Mesendoderm (in vitro differentiated cells): ENCODE measurements at regions not wholly inside any gene's neighbourhood (a gene's known extent, or its start where the extent isn't known, plus 50 kb on each side); places are given as distances from the start of the nearest gene placed in this dataset.
A peak's percentile ranks its signal among the peaks of the same experiment; 100 is the strongest.

Experiments
- DNase-seq: peaks from one replicate; pipeline ENCODE4 v3.0.0; 2013
- H2AK5ac ChIP-seq: 2 replicates; pipeline ENCODE4 v1.6.1; 2013; ENCODE audit warnings: low read length, inconsistent platforms
- H2BK120ac ChIP-seq: 2 replicates; pipeline ENCODE4 v1.6.1; 2013; ENCODE audit warnings: low read depth, mild to moderate bottlenecking, low read length, moderate library complexity, mixed read lengths
- H2BK15ac ChIP-seq: replicated peaks from 2 replicates; pipeline ENCODE4 v1.6.1; 2013; ENCODE audit warnings: low read depth, mild to moderate bottlenecking, moderate library complexity
- H2BK5ac ChIP-seq: 2 replicates; pipeline ENCODE4 v1.6.1; 2013; ENCODE audit warnings: low read length, inconsistent platforms
- H3K18ac ChIP-seq: 2 replicates; pipeline ENCODE4 v1.6.1; 2013; ENCODE audit warnings: mild to moderate bottlenecking, low read length, mixed read lengths
- H3K23ac ChIP-seq: one replicate; pipeline ENCODE4 v1.6.1; 2013; ENCODE audit warnings: low read length
- H3K27ac ChIP-seq: 2 replicates; pipeline ENCODE4 v1.5.1; 2013; ENCODE audit warnings: low read depth, mild to moderate bottlenecking, inconsistent platforms, low read length, moderate library complexity
- H3K27me3 ChIP-seq: 2 replicates; pipeline ENCODE4 v1.6.1; 2013; ENCODE audit warnings: low read length, control low read depth, mild to moderate bottlenecking, inconsistent platforms; ENCODE audit not compliant: insufficient read depth, poor library complexity
- H3K36me3 ChIP-seq: 2 replicates; pipeline ENCODE4 v1.6.1; 2013; ENCODE audit warnings: low read length, inconsistent platforms; ENCODE audit not compliant: control insufficient read depth, insufficient read depth
- H3K4ac ChIP-seq: one replicate; pipeline ENCODE4 v1.6.1; 2013; ENCODE audit warnings: low read depth, mild to moderate bottlenecking, low read length, moderate library complexity
- H3K4me1 ChIP-seq: 2 replicates; pipeline ENCODE4 v1.6.1; 2013; ENCODE audit warnings: low read depth, low read length, inconsistent platforms; ENCODE audit not compliant: control insufficient read depth
- H3K4me2 ChIP-seq: 2 replicates; pipeline ENCODE4 v1.6.1; 2013; ENCODE audit warnings: low read length
- H3K4me3 ChIP-seq: 2 replicates; pipeline ENCODE4 v1.5.1; 2013; ENCODE audit warnings: mild to moderate bottlenecking, low read length
- H3K56ac ChIP-seq: one replicate; pipeline ENCODE4 v1.6.1; 2013; ENCODE audit warnings: low read length
- H3K79me1 ChIP-seq: 2 replicates; pipeline ENCODE4 v1.6.1; 2013; ENCODE audit warnings: low read length, inconsistent platforms
- H3K79me2 ChIP-seq: 2 replicates; pipeline ENCODE4 v1.6.1; 2013; ENCODE audit warnings: mild to moderate bottlenecking, low read length; ENCODE audit not compliant: control insufficient read depth, insufficient read depth
- H3K9ac ChIP-seq: 2 replicates; pipeline ENCODE4 v1.6.1; 2013; ENCODE audit warnings: low read length, inconsistent platforms
- H4K5ac ChIP-seq: one replicate; pipeline ENCODE4 v1.6.1; 2013; ENCODE audit warnings: low read length
- H4K8ac ChIP-seq: one replicate; pipeline ENCODE4 v1.6.1; 2013; ENCODE audit warnings: low read depth, mild to moderate bottlenecking, control low read depth, low read length, moderate library complexity
- WGBS: extraction: QIAGEN DNeasy Blood & Tissue Kit; methylation state at CpG from one replicate; pipeline ENCODE4 v1.1.7; 2013; ENCODE audit warnings: low lambda C conversion rate, missing lambda C conversion rate; ENCODE audit not compliant: insufficient coverage; ENCODE audit errors: extremely low coverage; 5-methylcytosine and 5-hydroxymethylcytosine counted together

DNA sequence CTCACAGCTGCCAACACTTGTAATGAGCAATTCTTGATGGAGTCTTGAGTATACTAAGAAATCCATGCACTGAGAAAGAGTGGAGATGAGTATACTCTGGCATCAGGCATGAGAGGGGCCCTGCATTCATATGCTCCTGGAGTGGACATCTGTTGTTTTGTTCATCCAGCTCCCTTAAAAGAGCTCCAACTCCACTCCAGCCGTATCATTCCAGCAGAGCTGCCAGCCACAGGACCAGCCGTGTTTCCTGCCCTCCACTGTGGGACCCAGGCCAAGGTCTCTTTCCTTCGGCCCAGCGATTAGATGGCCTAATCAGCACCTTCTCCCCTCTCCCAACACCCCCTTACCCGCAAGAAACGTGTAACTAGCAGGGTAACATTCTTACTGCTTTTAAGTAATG, 144.5 kb downstream of the OMA1 start:
- no peak overlapping the region for H3K56ac ChIP-seq
- H3K4me3 ChIP-seq = no peak overlapping the region
- no peak overlapping the region for H2BK120ac ChIP-seq
- no peak overlapping the region for H4K8ac ChIP-seq
- no peak overlapping the region for H3K9ac ChIP-seq
- no peaks in the 10 kb centered on the region for H3K79me2 ChIP-seq
- H4K5ac ChIP-seq = no peak overlapping the region
- H3K4me1 ChIP-seq = no peaks in the 10 kb centered on the region
- H2BK5ac ChIP-seq = no peak overlapping the region
- no peak overlapping the region for H2AK5ac ChIP-seq
- WGBS = no CpG with 5 or more reads among the region's 6 CpGs
- no peaks in the 10 kb centered on the region for H3K79me1 ChIP-seq
- no peak overlapping the region for H3K4ac ChIP-seq
- H3K36me3 ChIP-seq = no peaks in the 10 kb centered on the region
- no peak overlapping the region for H3K27ac ChIP-seq
- H3K27me3 ChIP-seq = no peaks in the 10 kb centered on the region
- DNase-seq = no peak
- H3K4me2 ChIP-seq = no peak overlapping the region
- H3K18ac ChIP-seq = no peak overlapping the region
- H3K23ac ChIP-seq = no peak overlapping the region
- H2BK15ac ChIP-seq = no peak overlapping the region

DNA sequence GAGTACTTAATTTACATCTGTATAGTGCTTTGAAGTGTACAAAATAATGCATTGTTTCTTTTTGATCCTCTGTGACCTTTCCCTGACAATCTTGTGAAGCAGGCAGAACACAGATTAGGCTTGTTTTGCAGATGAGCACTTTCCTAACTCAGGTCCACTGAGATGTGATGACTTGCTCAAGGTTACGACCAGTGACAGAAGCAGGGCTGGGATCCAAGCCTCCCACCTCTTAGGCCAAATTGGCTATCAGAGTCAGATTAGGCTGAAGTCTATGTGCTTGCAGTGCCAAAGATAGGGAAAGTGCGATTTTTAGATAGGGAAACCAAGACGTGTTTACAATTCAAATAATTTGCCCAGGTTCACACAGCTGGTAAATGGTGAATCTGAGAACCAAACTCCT, 147.3 kb downstream of the OMA1 start:
- no CpG with 5 or more reads among the region's 3 CpGs for WGBS
- no peak overlapping the region for H3K23ac ChIP-seq
- H2BK5ac ChIP-seq = no peak overlapping the region
- no peak overlapping the region for H3K56ac ChIP-seq
- no peak overlapping the region for H4K5ac ChIP-seq
- no peak overlapping the region for H3K4me2 ChIP-seq
- H3K4me3 ChIP-seq = no peak overlapping the region
- H3K9ac ChIP-seq = no peak overlapping the region
- H3K79me1 ChIP-seq = no peaks in the 10 kb centered on the region
- H3K79me2 ChIP-seq = no peaks in the 10 kb centered on the region
- no peak overlapping the region for H2BK120ac ChIP-seq
- H3K36me3 ChIP-seq = no peaks in the 10 kb centered on the region
- no peak overlapping the region for H3K4ac ChIP-seq
- H3K27me3 ChIP-seq = no peaks in the 10 kb centered on the region
- H3K27ac ChIP-seq = no peak overlapping the region
- no peak overlapping the region for H2AK5ac ChIP-seq
- H4K8ac ChIP-seq = no peak overlapping the region
- H3K18ac ChIP-seq = no peak overlapping the region
- H2BK15ac ChIP-seq = no peak overlapping the region
- no peaks in the 10 kb centered on the region for H3K4me1 ChIP-seq
- DNase-seq = peak; percentile 27

GRCh38 chr1:58398714-58399113, 147.8 kb downstream of the OMA1 start:
- Histone ChIP-seq H3K4ac (no peak overlapping the region), H3K27ac (no peak overlapping the region), H3K4me1 (no peaks in the 10 kb centered on the region), H3K36me3 (no peaks in the 10 kb centered on the region), H2BK5ac (no peak overlapping the region), H3K9ac (no peak overlapping the region), H3K56ac (no peak overlapping the region), H3K27me3 (no peaks in the 10 kb centered on the region), H3K4me2 (no peak overlapping the region), H4K5ac (no peak overlapping the region), H2BK120ac (no peak overlapping the region), H2BK15ac (no peak overlapping the region), H3K4me3 (no peak overlapping the region), H2AK5ac (no peak overlapping the region), H3K18ac (no peak overlapping the region), H3K79me2 (no peaks in the 10 kb centered on the region), H4K8ac (no peak overlapping the region), H3K79me1 (no peaks in the 10 kb centered on the region), H3K23ac (no peak overlapping the region)
- DNase-seq = no peak
- WGBS = no CpG with 5 or more reads among the region's 1 CpG

DNA sequence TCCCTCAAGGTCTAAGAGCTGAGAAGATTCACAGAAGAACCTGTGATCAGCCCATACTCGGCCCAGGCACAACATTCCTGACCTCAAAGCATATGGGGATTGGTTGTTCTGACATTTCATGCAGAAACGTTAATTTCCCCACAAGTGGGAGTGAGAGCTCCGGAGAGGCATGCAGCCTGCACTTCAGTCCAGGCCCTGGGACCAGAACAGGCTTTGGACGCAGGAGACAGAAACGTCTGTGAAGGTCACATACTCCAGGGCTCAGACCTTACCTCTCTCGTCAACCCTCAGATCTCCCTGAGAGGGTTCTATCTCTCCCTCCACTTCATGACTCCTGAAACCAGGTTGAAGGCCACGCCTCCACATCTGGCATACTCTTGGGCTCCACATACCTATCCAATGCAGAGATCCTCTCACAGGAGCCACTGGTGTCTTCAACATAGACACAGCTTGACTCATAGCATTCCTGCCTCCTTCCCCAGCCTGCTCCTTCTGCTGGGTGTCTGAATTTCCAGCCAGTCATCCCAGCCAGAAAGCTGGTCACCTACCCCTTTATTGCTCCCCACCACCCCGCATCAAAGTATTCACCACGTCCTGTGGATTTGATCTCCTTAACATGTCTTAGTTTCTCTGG, 149.2 kb downstream of the OMA1 start:
- Histone ChIP-seq H3K36me3 (no peaks in the 10 kb centered on the region), H3K4ac (no peak overlapping the region), H3K4me1 (no peaks in the 10 kb centered on the region), H2BK15ac (no peak overlapping the region), H3K9ac (no peak overlapping the region), H2AK5ac (no peak overlapping the region), H2BK120ac (no peak overlapping the region), H3K56ac (no peak overlapping the region), H3K79me2 (no peaks in the 10 kb centered on the region), H4K5ac (no peak overlapping the region), H4K8ac (no peak overlapping the region), H3K27me3 (no peaks in the 10 kb centered on the region), H2BK5ac (no peak overlapping the region), H3K27ac (no peak overlapping the region), H3K79me1 (no peaks in the 10 kb centered on the region), H3K23ac (no peak overlapping the region), H3K18ac (no peak overlapping the region), H3K4me3 (no peak overlapping the region), H3K4me2 (no peak overlapping the region)
- DNase-seq = peak; percentile 90
- no CpG with 5 or more reads among the region's 9 CpGs for WGBS

GRCh38 chr1:58396150-58396549, 150.4 kb downstream of the OMA1 start:
- no peak overlapping the region for H2BK5ac ChIP-seq
- no peak overlapping the region for H3K9ac ChIP-seq
- no peak overlapping the region for H3K4ac ChIP-seq
- no peak overlapping the region for H2AK5ac ChIP-seq
- H4K8ac ChIP-seq = no peak overlapping the region
- no peak overlapping the region for H3K4me3 ChIP-seq
- no peaks in the 10 kb centered on the region for H3K79me1 ChIP-seq
- no peak overlapping the region for H3K23ac ChIP-seq
- H3K27ac ChIP-seq = peak overlapping the region; percentile 15
- H3K4me2 ChIP-seq = no peak overlapping the region
- H4K5ac ChIP-seq = no peak overlapping the region
- peak overlapping the region; percentile 91 for H2BK120ac ChIP-seq
- H3K79me2 ChIP-seq = no peaks in the 10 kb centered on the region
- WGBS = no CpG with 5 or more reads among the region's 6 CpGs
- no peak overlapping the region for H3K18ac ChIP-seq
- H3K36me3 ChIP-seq = no peaks in the 10 kb centered on the region
- DNase-seq = no peak
- no peaks in the 10 kb centered on the region for H3K27me3 ChIP-seq
- H3K56ac ChIP-seq = no peak overlapping the region
- no peaks in the 10 kb centered on the region for H3K4me1 ChIP-seq
- H2BK15ac ChIP-seq = no peak overlapping the region

DNA sequence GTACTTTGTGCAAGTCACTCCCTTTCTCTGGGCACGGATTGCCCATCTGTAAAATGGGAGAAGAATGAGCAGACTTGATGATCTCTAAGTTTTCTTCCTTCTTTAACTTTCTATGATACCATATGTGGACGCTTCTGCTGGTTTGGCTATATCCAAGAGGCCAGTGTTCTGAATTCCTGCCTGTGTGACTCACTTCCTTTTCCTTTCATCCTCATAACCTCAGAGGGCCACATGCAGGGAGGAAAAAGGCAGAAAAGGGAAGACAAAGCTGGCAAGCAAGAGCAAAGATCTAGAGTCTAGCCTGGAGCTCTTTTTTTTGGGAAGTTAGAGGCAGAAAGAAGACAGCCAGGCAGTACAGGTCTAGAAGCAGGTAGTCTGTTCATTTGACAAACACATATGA, 151.2 kb downstream of the OMA1 start:
- Histone ChIP-seq H3K23ac (no peak overlapping the region), H3K4me3 (no peak overlapping the region), H3K4me2 (no peak overlapping the region), H4K5ac (no peak overlapping the region), H3K56ac (peak overlapping the region; percentile 35), H3K27ac (peak overlapping the region; percentile 15), H3K9ac (no peak overlapping the region), H3K79me2 (no peaks in the 10 kb centered on the region), H3K4ac (no peak overlapping the region), H2BK5ac (no peak overlapping the region), H2AK5ac (no peak overlapping the region), H3K36me3 (no peaks in the 10 kb centered on the region), H2BK15ac (no peak overlapping the region), H4K8ac (no peak overlapping the region), H3K79me1 (no peaks in the 10 kb centered on the region), H3K27me3 (no peaks in the 10 kb centered on the region), H3K18ac (no peak overlapping the region), H3K4me1 (no peaks in the 10 kb centered on the region), H2BK120ac (no peak overlapping the region)
- WGBS = no CpG with 5 or more reads among the region's 2 CpGs
- peak; percentile 86 for DNase-seq
